Stimulated activated naive CD4-positive, alpha-beta T cell (primary cell): ENCODE measurements at regions not wholly inside any gene's neighbourhood (a gene's known extent, or its start where the extent isn't known, plus 50 kb on each side); places are given as distances from the start of the nearest gene placed in this dataset.

Experiments used
- DNase-seq, 6 experiments: peaks; one replicate each; lab custom pipeline; 2025; lab: John Stamatoyannopoulos, UW

GRCh38 chr15:46315434-46315833, 680.6 kb downstream of the SQOR start:
- no peak for DNase-seq

- no peak for DNase-seq
These were observed 681.2 kb downstream of the SQOR start for GRCh38 chr15:46316024-46316423.

GRCh38 chr15:46317029-46317428, 682.2 kb downstream of the SQOR start:
- no peak for DNase-seq

- no peak for DNase-seq
These were observed 687.9 kb downstream of the SQOR start for GRCh38 chr15:46322753-46323152.

- no peak for DNase-seq
These were observed 691.3 kb downstream of the SQOR start for GRCh38 chr15:46326173-46326572.

- DNase-seq: no peak
These were observed 694.0 kb downstream of the SQOR start for GRCh38 chr15:46328821-46329220.

- DNase-seq: no peak
These were observed 695.0 kb downstream of the SQOR start for GRCh38 chr15:46329876-46330275.

- DNase-seq: no peak
These were observed 696.7 kb downstream of the SQOR start for GRCh38 chr15:46331546-46331945.

- DNase-seq: no peak
These were observed 708.5 kb downstream of the SQOR start for GRCh38 chr15:46343196-46343935.

- DNase-seq: no peak
These were observed 709.4 kb downstream of the SQOR start for GRCh38 chr15:46344115-46344724.

GRCh38 chr15:46344915-46345314, 710.1 kb downstream of the SQOR start:
- DNase-seq: no peak

- DNase-seq: no peak
These were observed 719.6 kb downstream of the SQOR start for GRCh38 chr15:46354443-46354842.

GRCh38 chr15:46365572-46365971, 730.7 kb downstream of the SQOR start:
- no peak for DNase-seq

GRCh38 chr15:46366360-46367007, 731.7 kb downstream of the SQOR start:
- no peak for DNase-seq

GRCh38 chr15:46383978-46384377, 749.1 kb downstream of the SQOR start:
- no peak for DNase-seq

- no peak for DNase-seq
These were observed 751.5 kb downstream of the SQOR start for GRCh38 chr15:46386356-46386755.

- DNase-seq: no peak
These were observed 754.9 kb downstream of the SQOR start for GRCh38 chr15:46389739-46390138.

GRCh38 chr15:46394463-46394862, 759.6 kb downstream of the SQOR start:
- DNase-seq: no peak

GRCh38 chr15:46408312-46408711, 773.5 kb downstream of the SQOR start:
- DNase-seq: no peak

- DNase-seq: no peak
These were observed 775.0 kb downstream of the SQOR start for GRCh38 chr15:46409841-46410301.

- DNase-seq: no peak
These were observed 775.9 kb downstream of the SQOR start for GRCh38 chr15:46410705-46411104.

GRCh38 chr15:46411900-46412299, 777.1 kb downstream of the SQOR start:
- no peak for DNase-seq

GRCh38 chr15:46413799-46414198, 779.0 kb downstream of the SQOR start:
- DNase-seq: no peak
